Fibroblast of upper back skin (primary cell): ENCODE measurements at regions not wholly inside any gene's neighbourhood (a gene's known extent, or its start where the extent isn't known, plus 50 kb on each side); places are given as distances from the start of the nearest gene placed in this dataset.
"Not testable (repeated sequence)": the region's sequence is repeated elsewhere in the genome, so short reads cannot be mapped to it uniquely, and the experiment has no call there.

Experiments
- DNase-seq: peaks from one replicate; pipeline ENCODE4 v3.0.0-alpha.2; 2013

DNA sequence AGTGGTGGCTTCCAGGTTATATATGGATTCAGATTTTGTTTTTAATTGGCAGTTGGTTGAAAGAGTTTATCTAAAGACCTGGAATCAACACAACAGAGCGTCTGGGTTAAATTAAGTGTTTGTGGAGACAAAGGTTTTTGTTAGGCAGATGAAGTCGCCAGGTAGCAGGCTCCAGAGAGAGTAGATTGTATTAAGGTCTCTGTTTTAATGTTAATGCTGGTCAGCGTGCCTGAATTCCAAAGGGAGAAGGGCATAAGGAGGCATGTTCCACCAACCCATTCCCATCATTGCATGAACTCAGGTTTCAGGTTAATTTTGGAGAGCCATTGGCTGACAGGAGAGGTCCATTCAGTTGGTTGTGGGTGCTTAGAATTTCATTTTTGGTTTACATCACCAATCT lies 744.1 kb upstream of the GJE1 start:
- no peak for DNase-seq

DNA sequence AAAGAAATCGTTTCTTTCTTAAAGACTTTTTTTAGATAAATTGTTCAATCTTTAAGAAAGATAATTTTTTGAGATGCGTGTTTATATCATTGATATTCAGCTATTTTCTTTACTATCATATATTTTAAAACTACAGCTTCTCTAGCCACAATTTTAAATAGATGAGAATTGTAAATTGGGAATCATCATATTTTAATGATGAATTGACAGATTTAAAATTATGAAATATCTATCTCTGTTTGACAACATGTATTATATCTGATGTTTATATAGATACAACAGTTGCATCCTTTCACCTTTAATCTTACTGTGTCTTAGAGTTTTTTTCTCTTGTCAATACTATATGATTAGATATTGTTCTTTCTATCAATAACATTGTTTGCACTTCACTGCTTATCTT lies 762.3 kb upstream of the GJE1 start:
- DNase-seq, result no peak

DNA sequence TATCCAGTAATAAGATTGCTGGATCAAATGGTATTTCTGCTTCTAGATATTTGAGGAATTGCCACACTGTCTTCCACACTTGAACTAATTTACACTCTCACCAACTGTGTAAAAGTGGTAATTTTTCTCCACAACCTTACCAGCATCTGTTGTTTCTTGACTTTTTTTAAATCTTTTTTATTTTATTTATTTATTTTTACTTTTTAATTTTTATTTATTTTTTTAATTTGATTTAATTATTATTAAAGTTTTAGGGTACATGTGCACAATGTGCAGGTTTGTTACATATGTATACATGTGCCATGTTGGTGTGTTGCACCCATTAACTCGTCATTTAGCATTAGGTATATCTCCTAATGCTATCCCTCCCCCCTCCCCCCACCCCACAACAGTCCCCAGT lies 765.9 kb upstream of the GJE1 start:
- DNase-seq, result not testable (repeated sequence)

DNA sequence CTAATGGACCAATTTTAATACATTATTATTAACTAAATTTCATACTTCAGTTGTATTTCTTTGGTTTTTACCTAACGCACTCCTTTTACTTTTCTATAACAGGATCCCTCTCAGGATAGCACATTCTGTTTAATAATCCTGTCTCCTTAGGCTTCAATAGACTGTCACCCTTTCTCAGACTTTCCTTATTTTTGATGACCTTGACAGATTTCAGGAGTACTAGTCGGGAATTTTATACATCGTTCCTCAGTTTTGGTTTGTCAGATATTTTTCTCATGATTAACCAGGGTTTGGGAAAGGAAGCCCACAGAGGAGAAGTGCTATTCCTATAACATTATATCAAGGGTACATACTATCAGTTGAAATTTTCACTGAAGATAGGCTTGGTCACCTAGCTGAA lies 768.0 kb upstream of the GJE1 start:
- no peak for DNase-seq

DNA sequence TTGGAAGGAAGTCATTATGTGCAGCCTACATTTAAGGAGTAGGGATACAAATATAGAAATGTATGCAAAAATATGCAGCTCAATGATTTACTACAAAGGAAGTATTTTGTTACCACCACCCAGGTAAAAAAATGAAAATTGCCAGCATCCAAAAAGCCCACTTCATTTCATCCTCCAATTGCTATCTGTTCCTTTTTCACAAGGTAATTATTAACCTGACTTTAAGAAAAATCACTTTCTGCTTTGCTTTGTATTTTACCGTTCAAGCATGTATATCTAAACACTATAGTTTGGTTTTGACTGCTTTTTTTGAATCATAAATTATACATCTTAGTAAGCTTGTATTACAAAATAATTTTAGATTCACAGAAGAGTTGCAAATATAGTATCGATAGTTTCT lies 768.5 kb upstream of the GJE1 start:
- DNase-seq, result no peak

DNA sequence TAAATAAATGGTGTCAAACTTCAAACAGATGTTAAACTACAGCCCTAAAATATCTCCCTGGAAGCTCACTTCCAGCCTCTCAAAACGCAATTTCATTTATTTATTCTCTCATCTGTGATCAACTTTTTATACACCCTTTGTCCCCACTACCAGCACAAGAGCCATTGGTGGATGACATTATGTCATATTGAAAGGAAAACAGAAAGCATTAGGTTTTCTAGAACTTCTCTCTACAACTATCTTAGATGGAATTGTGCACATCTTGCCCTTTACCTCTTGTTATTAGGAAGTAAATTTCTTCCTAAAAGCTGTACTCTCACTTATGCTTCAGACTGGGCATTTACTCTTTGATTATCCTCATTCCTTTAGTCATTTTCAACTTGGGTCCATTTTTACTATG lies 771.2 kb upstream of the GJE1 start:
- no peak for DNase-seq

DNA sequence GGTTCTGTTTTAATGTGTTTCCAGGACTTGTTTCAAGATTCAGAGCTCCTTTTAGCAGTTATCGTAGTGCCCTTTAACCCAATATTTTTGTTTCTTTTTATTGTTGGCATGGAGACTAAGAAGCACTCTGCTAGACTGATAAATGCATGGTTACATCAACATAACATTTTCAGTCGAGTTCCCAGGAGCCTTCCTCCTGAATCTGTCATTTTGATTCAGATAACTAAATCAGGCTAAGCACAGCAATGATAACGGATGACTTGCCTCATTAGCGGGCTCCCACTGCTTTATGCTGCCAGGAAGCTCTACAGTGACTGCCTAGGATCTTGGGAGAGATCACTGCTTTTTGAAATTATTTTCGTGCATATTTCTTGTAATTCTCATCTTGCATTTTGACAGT lies 772.8 kb upstream of the GJE1 start:
- peak; percentile 3 for DNase-seq

DNA sequence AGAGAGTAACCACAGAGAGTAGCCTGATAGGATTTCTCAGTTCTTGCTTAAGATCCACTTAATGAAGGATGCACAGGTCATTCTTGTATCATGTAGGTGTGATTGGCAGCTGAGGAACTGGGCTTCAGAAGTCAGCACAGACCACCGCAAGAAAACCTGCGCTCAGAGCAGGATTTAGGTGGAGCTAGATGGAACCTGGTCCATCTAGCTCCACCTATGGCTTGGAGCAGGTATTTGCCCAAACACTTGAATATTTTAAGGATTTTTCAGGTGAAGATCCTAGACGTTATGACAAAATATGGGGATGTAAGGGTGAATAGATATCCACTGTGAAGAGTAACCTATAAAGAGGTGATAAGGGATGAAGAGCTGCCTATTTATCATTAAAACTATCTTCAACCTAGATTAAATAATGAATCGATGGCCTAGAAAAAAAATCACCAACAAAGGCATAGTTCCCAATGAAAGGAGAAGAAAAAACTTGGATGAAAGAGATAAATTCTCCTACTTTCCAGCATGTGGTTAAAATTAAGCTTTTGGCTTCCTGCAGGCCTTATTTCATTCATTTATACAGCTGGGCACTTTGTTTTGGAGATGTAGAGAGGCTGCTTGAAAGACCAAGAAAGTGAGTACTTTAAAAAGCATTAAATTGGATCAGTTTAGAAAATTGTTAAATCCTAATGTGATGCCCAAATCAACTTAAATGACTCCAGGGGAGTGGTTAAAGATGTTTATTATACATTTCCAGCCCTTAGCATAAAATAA lies 778.4 kb upstream of the GJE1 start:
- no peak for DNase-seq

DNA sequence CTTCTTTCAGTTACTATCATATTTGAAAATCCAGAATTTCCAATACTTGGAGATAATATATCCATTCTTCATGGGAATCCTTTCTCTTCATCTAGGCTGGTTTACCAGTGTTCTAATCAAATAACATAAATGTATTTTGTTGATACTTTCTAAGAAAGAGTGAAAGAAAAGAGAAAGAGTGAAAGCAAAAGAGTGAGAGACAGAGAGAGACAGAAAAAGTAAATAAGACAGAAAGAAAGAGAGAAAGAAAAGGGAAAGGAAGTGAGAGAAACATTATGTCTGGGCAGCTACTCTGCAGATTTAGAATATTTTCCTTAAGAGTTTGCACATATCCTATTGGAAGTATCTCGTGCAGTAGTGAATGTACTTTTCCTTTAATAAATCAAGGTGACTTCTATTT lies 781.0 kb upstream of the GJE1 start:
- no peak for DNase-seq

DNA sequence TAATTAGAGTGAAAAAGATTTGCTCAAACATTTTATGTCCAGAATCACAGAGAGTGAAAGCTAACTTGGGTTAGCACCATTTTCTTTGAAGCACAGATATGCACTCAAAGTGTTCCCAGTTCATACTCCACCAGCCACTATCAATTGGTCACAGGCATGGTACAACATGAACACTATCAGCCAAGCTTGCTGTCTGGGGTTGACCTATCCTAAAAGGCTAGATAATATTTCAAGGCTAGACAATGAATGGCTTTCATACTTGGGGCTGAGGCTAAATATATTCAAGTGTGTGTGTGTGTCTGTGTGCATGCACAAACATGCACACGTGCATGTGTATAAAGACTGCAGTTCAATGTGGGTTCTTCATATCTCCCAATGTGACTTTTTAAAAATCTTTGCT lies 783.0 kb upstream of the GJE1 start:
- no peak for DNase-seq

DNA sequence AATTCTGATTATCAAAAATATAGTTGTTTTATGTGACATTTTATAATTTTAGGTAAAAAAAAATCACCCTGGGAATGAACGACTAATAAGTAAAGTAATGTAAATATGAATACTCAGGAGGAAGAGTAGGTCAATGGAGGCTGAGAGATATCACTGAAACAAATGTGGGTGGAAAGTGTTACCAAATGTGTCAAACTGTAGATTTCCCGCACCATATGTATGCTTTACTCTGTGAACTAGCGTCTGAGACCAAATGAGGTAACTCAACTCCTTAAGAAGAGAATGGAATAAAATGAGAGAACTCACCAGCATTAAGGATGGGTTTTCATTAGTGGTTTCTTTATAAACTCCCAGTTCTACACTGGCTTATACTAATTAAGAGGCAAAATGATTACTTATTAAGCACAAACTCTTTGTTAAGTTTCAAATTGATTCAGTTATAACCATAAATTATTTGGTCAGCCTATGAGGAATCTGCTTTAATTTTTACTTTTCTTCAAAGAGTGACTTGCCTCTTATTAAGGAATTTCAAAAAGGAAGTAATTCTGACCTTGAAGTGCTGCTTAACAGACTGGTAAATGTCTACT lies 784.7 kb upstream of the GJE1 start:
- DNase-seq, result no peak

DNA sequence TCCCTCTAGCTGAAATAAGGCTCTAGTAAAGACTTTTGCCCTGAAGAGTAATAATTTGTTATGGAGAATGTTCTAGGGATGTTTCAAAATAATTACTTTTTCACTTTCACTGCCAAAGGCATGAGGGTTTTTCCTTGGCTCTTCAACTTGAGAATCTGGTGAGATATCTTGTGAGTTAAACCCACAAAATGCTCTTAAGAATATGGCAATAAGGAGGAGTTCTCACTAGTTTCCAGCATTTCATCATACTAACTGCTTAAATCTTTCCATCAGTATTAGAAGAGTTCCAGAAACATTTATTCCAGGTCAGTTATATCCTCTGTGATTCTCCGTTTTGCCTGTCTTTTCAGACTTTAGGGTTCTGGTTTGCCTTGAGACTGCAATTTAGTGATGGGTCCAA lies 785.6 kb upstream of the GJE1 start:
- DNase-seq, result no peak

DNA sequence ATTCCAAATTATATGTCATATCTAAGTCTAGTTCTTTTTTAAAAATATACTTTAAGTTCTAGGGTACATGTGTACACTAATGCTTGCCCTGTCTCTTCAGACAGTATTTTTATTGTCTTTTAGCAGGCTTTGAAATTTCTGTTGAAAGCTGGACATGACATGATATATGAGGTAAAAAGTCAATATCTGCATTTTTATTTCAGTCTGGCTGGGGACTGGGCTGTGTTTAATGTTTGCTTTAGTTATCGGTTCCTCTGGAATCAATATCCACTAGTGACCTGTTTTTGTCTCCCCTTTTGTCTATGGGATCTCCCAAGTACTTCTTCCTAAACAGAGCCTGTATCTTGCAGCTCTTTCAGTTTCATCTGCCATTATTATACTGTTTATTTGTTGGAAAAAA lies 786.2 kb upstream of the GJE1 start:
- no peak for DNase-seq

DNA sequence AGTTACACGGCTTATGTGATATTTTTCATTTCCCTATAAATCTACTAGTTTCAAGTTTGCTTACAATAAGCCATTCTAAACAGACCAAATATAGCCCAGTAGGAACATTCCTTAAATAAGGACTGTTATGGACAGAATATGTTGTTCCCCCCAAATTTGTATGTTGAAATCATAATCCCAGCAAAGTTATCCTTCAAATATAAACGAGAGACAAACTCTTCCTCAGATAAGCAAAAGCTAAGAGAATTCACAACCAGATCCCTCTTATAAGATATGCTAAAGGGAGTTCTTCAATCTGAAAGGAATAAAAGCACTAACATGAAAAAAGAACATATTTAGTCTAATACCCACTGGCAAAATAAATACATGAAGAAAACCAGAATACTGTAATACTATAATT lies 795.5 kb upstream of the GJE1 start:
- no peak for DNase-seq

DNA sequence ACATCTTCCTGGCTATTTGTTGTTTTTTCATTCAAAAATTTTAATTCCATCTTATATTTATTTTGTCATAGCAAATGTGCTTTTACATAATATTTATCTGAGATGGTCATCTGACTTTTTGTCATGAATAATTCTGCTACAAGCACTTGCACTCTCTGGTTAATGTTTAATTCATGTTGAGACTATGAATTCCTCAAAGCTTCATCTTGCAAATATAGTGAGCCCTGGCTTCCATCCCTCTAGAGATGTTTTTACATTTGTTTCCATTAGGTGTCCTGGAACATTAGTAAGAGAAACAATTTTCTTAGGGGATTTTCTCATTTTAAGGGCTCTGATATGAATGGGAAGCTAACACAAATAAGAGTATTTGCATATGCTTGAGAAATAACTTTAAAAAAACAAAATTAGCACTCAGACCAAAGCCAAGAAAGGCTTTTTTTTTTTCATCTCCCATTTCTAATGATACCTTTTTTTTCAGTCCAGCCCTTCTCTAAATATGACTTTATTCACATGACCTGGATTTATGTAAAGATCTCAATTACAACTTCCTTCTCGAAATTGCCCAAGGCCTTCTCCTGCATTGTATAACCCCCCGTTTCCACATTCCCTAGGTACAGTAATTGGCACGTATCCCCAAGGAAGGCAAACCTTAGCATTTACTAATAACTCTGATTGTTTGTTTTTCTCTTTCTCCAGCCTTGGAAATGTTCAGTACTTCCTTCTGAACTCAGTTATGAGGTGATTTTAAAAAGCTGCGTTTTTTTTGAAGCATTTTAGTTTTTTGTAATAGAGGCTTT lies 797.0 kb upstream of the GJE1 start:
- no peak for DNase-seq

DNA sequence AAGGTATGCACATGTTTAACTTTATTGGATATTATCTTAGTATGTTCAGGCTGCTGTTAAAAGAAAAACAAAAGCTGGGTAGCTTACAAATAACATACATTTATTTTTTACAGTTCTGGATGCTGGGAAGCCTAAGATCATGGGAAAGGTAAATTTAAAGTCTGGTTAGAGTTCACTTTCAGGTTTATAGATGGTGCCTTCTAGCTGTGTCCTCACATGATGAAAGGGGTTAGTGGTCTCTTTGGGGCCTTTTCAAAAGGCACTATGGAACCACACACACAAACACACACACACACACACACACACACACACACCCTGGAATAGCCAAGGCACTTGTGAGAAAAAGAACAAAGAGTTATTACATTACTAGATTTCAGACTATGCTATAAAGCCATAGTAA lies 805.8 kb upstream of the GJE1 start:
- no peak for DNase-seq

DNA sequence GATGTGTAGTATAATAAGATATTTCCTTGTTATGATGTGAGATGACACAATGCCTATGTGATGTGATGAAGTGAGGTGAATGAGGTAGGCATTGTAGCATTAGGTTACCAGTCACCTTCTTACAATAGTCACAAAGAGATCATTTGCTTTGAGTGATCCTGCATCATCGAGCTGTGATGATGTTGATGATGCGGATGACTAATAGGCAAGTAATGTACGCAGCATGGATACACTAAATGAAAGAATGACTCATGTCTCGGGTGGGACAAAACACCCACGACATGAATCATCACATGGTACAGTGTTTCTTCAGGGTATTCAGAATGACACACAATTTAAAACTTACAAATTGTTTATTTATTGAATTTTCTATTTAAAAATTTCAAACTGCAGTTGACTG lies 806.3 kb upstream of the GJE1 start:
- peak; percentile 97 for DNase-seq

DNA sequence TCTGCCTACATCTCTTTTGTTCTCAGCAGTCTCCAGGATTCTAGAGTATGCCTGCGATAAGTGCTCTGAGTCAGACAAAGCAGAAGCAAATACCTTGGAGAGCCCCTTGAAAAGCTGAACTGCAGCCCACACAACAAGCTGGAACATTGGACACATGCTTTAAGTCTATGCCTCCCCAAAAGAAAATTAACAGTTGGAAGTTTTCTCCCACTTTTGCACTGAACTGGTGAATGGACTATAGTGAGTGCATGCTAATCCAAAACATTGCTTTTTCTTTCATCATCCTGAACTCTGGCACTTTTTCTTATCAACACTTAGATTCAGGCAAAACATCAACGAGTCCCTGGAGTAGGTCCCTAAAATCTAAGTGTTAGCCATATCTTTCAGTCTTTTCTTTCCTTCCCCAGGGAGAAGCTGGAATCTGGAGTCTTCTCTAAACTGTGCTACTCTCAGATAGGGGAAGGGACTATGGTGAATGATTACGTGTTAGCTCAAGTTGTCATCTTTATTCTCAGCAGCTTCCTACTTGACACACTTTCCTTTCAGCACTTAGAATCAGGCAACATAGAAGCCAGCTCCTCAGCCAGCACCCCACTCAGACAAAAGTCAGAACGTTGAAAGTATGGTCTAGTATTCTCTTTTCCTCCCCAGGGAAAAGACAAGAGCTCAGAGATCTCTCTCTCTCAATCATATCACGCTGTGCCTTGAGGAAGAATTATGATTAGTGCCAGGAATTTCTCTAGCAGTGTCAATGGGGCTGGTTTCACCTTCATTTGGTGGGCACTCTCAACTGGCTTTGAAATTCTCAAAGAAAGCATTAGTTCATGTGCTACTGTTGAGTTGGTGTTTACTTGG lies 811.0 kb upstream of the GJE1 start:
- DNase-seq, result peak; percentile 69

DNA sequence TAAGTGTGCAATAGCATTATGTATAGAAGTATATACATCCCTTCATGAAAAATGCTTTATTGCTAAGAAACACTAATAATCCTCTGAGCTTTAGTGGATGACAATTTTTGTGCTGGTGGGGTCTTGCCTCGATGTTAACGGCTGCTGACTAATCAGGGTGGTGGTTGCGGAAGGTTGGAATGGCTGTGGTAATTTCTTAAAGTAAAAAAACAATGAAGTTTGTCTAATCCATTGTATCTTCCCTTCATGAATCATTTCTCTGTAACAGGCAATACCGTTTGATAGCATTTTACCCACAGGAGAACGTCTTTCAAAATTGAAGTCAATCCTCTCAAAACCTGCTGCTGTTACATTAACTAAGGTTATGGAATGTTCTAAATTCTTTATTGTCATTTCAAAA lies 816.5 kb upstream of the GJE1 start:
- peak; percentile 14 for DNase-seq

DNA sequence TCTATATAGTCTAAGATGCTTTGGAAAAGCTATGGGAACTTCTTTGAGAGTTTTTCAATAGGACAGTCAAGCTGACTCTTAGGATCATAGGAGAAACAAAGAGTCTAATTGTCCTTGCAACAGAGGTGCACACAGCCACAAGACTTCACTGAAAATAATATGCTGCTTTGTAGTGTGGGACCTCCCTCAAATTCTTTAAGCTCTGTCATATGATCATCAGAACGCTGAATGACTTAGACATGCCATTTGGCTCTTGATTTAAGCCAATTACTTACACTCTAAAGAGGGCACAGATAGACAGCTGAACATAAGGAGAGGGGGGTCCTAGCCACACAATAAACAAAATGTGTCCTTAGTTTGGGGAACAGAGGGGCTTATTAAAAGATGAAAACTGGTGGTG lies 818.7 kb upstream of the GJE1 start:
- no peak for DNase-seq

DNA sequence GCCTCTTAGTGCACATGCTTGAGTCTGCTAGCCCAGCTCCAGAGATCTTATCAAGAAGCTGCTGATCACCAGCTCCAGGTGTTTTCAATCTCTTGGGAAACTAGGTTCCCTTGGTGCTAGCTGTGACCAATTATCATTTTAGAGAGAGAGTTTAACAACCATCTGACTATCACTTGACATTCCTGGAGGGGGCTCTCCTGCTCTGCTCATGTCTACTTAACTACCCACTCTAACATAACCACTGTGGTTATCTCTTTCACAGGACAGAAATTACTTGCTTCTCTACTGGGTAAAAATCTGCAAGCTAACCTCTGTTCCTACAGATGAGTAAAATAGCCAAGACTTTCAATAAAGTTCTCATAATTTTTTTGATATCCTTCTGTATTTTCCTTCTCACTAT lies 823.4 kb upstream of the GJE1 start:
- DNase-seq, result peak; percentile 34

DNA sequence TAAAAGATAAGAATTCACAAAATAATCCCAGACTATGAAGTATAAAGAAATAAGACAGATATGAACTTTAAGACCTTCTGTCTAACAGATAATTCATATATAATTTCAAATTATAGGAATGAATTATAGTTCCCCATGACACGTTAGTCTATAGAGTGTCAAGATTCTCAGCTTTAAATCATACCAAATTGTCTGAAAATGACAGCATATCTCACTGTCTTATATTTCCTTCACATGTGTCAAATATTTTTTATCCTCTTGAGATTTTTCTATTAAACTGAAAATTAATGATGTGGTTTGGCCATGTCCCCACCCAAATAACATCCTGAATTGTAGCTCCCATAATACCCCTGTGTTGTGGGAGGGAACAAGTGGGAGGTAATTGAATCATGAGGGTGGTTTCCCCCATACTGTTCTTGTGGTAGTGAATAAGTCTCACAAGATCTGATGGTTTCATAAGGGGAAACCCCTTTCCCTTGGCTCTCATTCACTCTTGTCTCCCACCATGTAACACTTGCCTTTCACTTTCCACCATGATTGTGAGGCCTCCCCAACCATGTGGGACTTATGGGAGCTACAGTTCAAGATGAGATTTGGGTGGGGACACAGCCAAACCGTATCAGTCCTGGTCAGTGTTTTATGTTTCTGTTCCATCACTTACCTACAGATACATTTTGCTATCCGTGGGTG lies 825.3 kb upstream of the GJE1 start:
- peak; percentile 16 for DNase-seq

DNA sequence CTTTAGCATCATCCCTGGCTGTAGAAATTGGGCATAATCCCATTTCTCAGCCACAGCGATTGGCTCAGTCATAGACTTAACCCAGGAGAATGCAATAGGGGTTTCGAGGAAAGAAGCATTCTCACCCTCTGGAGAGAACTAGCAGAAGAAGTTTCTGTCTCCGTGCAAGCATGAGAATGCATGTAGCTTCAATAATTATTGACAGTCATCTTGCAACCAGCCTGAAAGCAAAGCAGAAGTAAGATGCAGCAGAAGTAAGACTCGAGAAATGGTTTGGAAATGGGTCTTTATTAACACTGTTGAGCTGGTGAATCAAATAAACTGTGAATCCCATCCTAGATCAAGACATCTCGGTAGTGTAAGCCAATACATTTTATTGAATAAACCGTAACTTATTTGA lies 828.8 kb upstream of the GJE1 start:
- no peak for DNase-seq
